Esophagus muscularis mucosa (tissue), 4 donors: ENCODE measurements at regions not wholly inside any gene's neighbourhood (a gene's known extent, or its start where the extent isn't known, plus 50 kb on each side); places are given as distances from the start of the nearest gene placed in this dataset.

Source experiments
- DNase-seq: peaks from one replicate; pipeline ENCODE4 v3.0.0-alpha.2; 2017; ENCODE audit errors: extremely low spot score
- H3K27ac ChIP-seq, 4 donors: fragments of 200-600 bp; sonication (generic); replicated peaks in 1 of 4; 1 replicate in 3 of 4; 2 replicates in 1 of 4; pipeline ENCODE4 v1.5.1; 2016 to 2019; ENCODE audit warnings: mild to moderate bottlenecking in 1 of 4
- H3K27me3 ChIP-seq, 4 donors: fragments of 200-600 bp; sonication (generic); one replicate each; pipeline versions ENCODE4 v1.5.1 to v1.6.0; 2016 to 2019
- H3K36me3 ChIP-seq, 4 donors: fragments of 200-600 bp; sonication (generic); one replicate each; pipeline ENCODE4 v1.5.1; 2016 to 2019
- H3K4me1 ChIP-seq, 4 donors: fragments of 200-600 bp; sonication (generic); one replicate each; pipeline ENCODE4 v1.5.1; 2016 to 2019
- H3K4me3 ChIP-seq, 4 donors: fragments of 200-600 bp; sonication (generic); 1 replicate in 2 of 4; 2 replicates in 2 of 4; pipeline ENCODE4 v1.5.1; 2016 to 2019; ENCODE audit warnings: mild to moderate bottlenecking in 4 of 4, moderate library complexity in 1 of 4
- H3K9me3 ChIP-seq, 4 donors: fragments of 200-600 bp; sonication (generic); 1 replicate in 3 of 4; 2 replicates in 1 of 4; pipeline ENCODE4 v1.5.1; 2016 to 2019
- CTCF ChIP-seq, 3 experiments: fragments of 200-600 bp in 2 of 3; fragments of 450-650 bp in 1 of 3; sonication (generic) in 2 of 3; IDR thresholded peaks; one replicate each; pipeline ENCODE4 v1.5.1; 2017 to 2019; ENCODE audit warnings: antibody characterized with exemption in 3 of 3, mild to moderate bottlenecking in 2 of 3, moderate library complexity in 1 of 3
- EP300 ChIP-seq: sonication (generic); formaldehyde crosslinking; IDR thresholded peaks from one replicate; pipeline ENCODE4 v1.6.1; 2017; ENCODE audit warnings: antibody characterized with exemption
- POLR2A ChIP-seq: fragments of 450-650 bp; IDR thresholded peaks from one replicate; pipeline ENCODE4 v1.6.1; 2017; ENCODE audit warnings: antibody characterized with exemption, moderate library complexity, mild to moderate bottlenecking, low read depth
- POLR2AphosphoS5 ChIP-seq, 2 donors: sonication (generic); formaldehyde crosslinking; IDR thresholded peaks; one replicate each; pipeline ENCODE4 v1.6.1; 2017; ENCODE audit warnings: antibody characterized with exemption in 2 of 2
- WGBS: methylation state at CpG from one replicate; pipeline ENCODE4 v1.1.5; 2018; 5-methylcytosine and 5-hydroxymethylcytosine counted together
- intact Hi-C: fragments of 100-400 bp; cut with DNase I; formaldehyde crosslinking; loops from one replicate; pipeline ENCODE4 v1.15.1; 2023

GRCh38 chr6:137967689-137968454 is 100.8 kb downstream of the TNFAIP3 start:
- no peak for DNase-seq
- Histone ChIP-seq H3K36me3 (no peaks in the 10 kb centered on the region), H3K9me3 (no peaks in the 10 kb centered on the region), H3K4me3 (no peak overlapping the region), H3K27ac (no peak overlapping the region), H3K27me3 (no peaks in the 10 kb centered on the region), H3K4me1 (no peaks in the 10 kb centered on the region)
- intact Hi-C loops: no loop called here
- 85% methylated on average over 5 of the region's 5 CpGs for WGBS
- TF ChIP-seq POLR2A: no peak
- TF ChIP-seq CTCF (IDR thresholded peaks at IDR 0.05): no peak
- TF ChIP-seq EP300: no peak

GRCh38 chr6:137968455-137968804 is 101.4 kb downstream of the TNFAIP3 start:
- H3K4me1 ChIP-seq: no peaks in the 10 kb centered on the region
- H3K4me3 ChIP-seq: no peak overlapping the region
- H3K36me3 ChIP-seq: no peaks in the 10 kb centered on the region
- H3K27ac ChIP-seq: no peak overlapping the region
- TF ChIP-seq EP300 (no peak), POLR2AphosphoS5 (IDR thresholded peaks at IDR 0.05) (no peak), POLR2A (no peak), CTCF (IDR thresholded peaks at IDR 0.05) (no peak)
- no peaks in the 10 kb centered on the region for H3K9me3 ChIP-seq
- no peak for DNase-seq
- WGBS: 87% methylated on average over 5 of the region's 5 CpGs
- no peaks in the 10 kb centered on the region for H3K27me3 ChIP-seq
- intact Hi-C loops: no loop called here

- no peak overlapping the region for H3K27ac ChIP-seq
- no peaks in the 10 kb centered on the region for H3K36me3 ChIP-seq
- H3K9me3 ChIP-seq: no peaks in the 10 kb centered on the region
- no peaks in the 10 kb centered on the region for H3K27me3 ChIP-seq
- no peaks in the 10 kb centered on the region for H3K4me1 ChIP-seq
- no peak overlapping the region for H3K4me3 ChIP-seq
- intact Hi-C loops: no loop called here
- TF ChIP-seq POLR2A (no peak), CTCF (IDR thresholded peaks at IDR 0.05) (no peak), EP300 (no peak), POLR2AphosphoS5 (IDR thresholded peaks at IDR 0.05) (no peak)
- 46% methylated on average over 1 of the region's 1 CpG for WGBS
- no peak for DNase-seq
Measured at GRCh38 chr6:137968901-137969300, 101.8 kb downstream of the TNFAIP3 start.

- no peaks in the 10 kb centered on the region for H3K9me3 ChIP-seq
- no peak for DNase-seq
- H3K27ac ChIP-seq: no peak overlapping the region
- no peaks in the 10 kb centered on the region for H3K27me3 ChIP-seq
- TF ChIP-seq EP300: no peak
- no peak for TF ChIP-seq POLR2A
- TF ChIP-seq POLR2AphosphoS5 (IDR thresholded peaks at IDR 0.05): no peak
- no peak for TF ChIP-seq CTCF (IDR thresholded peaks at IDR 0.05)
- no peak overlapping the region for H3K4me3 ChIP-seq
- no peaks in the 10 kb centered on the region for H3K36me3 ChIP-seq
- intact Hi-C loops: loop anchor here (10.0 kb wide), 1 partner anchor 265 kb away; no protein-coding TSS in a partner anchor
- peaks cover 0 to under 1% (median 0%) of the 10 kb centered on the region in 4 donors for H3K4me1 ChIP-seq
Measured at GRCh38 chr6:137969874-137970273, 102.8 kb downstream of the TNFAIP3 start.

- Histone ChIP-seq H3K36me3 (no peaks in the 10 kb centered on the region), H3K4me3 (no peak overlapping the region), H3K27ac (no peak overlapping the region), H3K27me3 (no peaks in the 10 kb centered on the region), H3K9me3 (no peaks in the 10 kb centered on the region), H3K4me1 (peaks cover 0 to 5% (median 2%) of the 10 kb centered on the region in 4 donors)
- no peak for DNase-seq
- intact Hi-C loops: loop anchor here (10.0 kb wide), 1 partner anchor 266 kb away; no protein-coding TSS in a partner anchor
- TF ChIP-seq POLR2A (no peak), POLR2AphosphoS5 (IDR thresholded peaks at IDR 0.05) (no peak)
- 80% methylated on average over 4 of the region's 4 CpGs for WGBS
Measured at GRCh38 chr6:137970368-137970767, 103.3 kb downstream of the TNFAIP3 start.
